ENCODE measurements at regions not wholly inside any gene's neighbourhood (a gene's known extent, or its start where the extent isn't known, plus 50 kb on each side); places are given as distances from the start of the nearest gene placed in this dataset.

- no peaks in the 10 kb centered on the region for H3K27me3 ChIP-seq (ENCODE audit: insufficient read depth, low read length)
- no peak overlapping the region for H3K4me3 ChIP-seq (replicated peaks in 1 of 2; ENCODE audit: low read depth in 1 of 2, low read length in 2 of 2)
- H3K4me2 ChIP-seq (ENCODE audit: low read length) = no peak overlapping the region
- DNase-seq (ENCODE audit: low read depth, low spot score) = no peak
- H3K27ac ChIP-seq (ENCODE audit: low read depth, low read length) = no peak overlapping the region
- H3K36me3 ChIP-seq (ENCODE audit: control insufficient read depth in 1 of 2, insufficient read depth in 2 of 2, low read length in 2 of 2) = no peaks in the 10 kb centered on the region
- intact Hi-C loops (cut with micrococcal nuclease) = no loop called here
- no peaks in the 10 kb centered on the region for H3K4me1 ChIP-seq (ENCODE audit: control insufficient read depth in 1 of 2, insufficient read depth in 2 of 2, low read length in 2 of 2)
- ChIA-PET POLR2A (no interaction called here), CTCF (no interaction called here), RAD21 (ENCODE audit: low non-redundant PET in 1 of 2, low total read pairs in 2 of 2, uncharacterized antibody in 2 of 2, unreplicated experiment in 2 of 2) (no interaction called here)
- no peaks in the 10 kb centered on the region for H3K79me2 ChIP-seq (ENCODE audit: insufficient read depth, low read length)
- no peak overlapping the region for H2AFZ ChIP-seq (ENCODE audit: low read depth, low read length, poor library complexity, severe bottlenecking)
- no peak for ATAC-seq
- no peak for TF ChIP-seq ZFX (IDR thresholded peaks at IDR 0.05)
- TF ChIP-seq EZH2 (IDR thresholded peaks at IDR 0.05) = no peak
- TF ChIP-seq RAD21 (IDR thresholded peaks at IDR 0.05; ENCODE audit: low read depth) = no peak
- TF ChIP-seq SRF (IDR thresholded peaks at IDR 0.05; ENCODE audit: low read depth) = no peak
- no peak for TF ChIP-seq REST (IDR thresholded peaks at IDR 0.05; ENCODE audit: low read depth)
- no peak for TF ChIP-seq CBX3 (IDR thresholded peaks at IDR 0.05; ENCODE audit: low read depth)
- no peak for TF ChIP-seq SP1 (IDR thresholded peaks at IDR 0.05; ENCODE audit: low read depth)
- no peak for TF ChIP-seq FOSL1 (IDR thresholded peaks at IDR 0.05; ENCODE audit: low read depth)
- TF ChIP-seq JUND (IDR thresholded peaks at IDR 0.05) = no peak
- no peak for TF ChIP-seq POLR2AphosphoS5 (IDR thresholded peaks at IDR 0.05; ENCODE audit: low read depth, low read length)
- TF ChIP-seq ZNF274 (IDR thresholded peaks at IDR 0.05; ENCODE audit: low read depth, low read length) = no peak
- no peak for TF ChIP-seq CTCF (IDR thresholded peaks at IDR 0.05 in 2 of 3, conservative IDR thresholded peaks at IDR 0.05 in 1 of 3; ENCODE audit: borderline replicate concordance in 1 of 3, insufficient read depth in 1 of 3, low read depth in 2 of 3, low read length in 2 of 3)
- TF ChIP-seq, protein P1, sequence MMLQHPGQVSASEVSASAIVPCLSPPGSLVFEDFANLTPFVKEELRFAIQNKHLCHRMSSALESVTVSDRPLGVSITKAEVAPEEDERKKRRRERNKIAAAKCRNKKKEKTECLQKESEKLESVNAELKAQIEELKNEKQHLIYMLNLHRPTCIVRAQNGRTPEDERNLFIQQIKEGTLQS (IDR thresholded peaks at IDR 0.05) = no peak
- no peak for TF ChIP-seq ZBTB33 (IDR thresholded peaks at IDR 0.05; ENCODE audit: extremely low read depth, insufficient replicate concordance, low read length)
- TF ChIP-seq POLR2A (IDR thresholded peaks at IDR 0.05; ENCODE audit: borderline replicate concordance, extremely low read depth, insufficient read depth, insufficient read length) = no peak
- H4K20me1 ChIP-seq (ENCODE audit: insufficient read depth) = no peaks in the 10 kb centered on the region
- H3K9ac ChIP-seq (ENCODE audit: low read length) = no peak overlapping the region
- BruUV-seq (replicated peaks) = no TSS peak
- H3K9me3 ChIP-seq (ENCODE audit: control insufficient read depth in 1 of 2, insufficient read depth in 1 of 2, low read depth in 1 of 2, low read length in 2 of 2) = no peaks in the 10 kb centered on the region
- H3K9me2 ChIP-seq (ENCODE audit: insufficient read depth) = no peaks in the 10 kb centered on the region
These were observed 109.7 kb upstream of the NRSN1 start for GRCh38 chr6:24016286-24016685.
